Testis (tissue), 2 donors: ENCODE measurements at regions not wholly inside any gene's neighbourhood (a gene's known extent, or its start where the extent isn't known, plus 50 kb on each side); places are given as distances from the start of the nearest gene placed in this dataset.
A peak's percentile ranks its signal among the peaks of the same experiment; 100 is the strongest.
"Not testable (repeated sequence)": the region's sequence is repeated elsewhere in the genome, so short reads cannot be mapped to it uniquely, and the experiment has no call there.

Experiments used
- DNase-seq: peaks from one replicate; pipeline ENCODE4 v3.0.0-alpha.2; 2019
- H3K27ac ChIP-seq, 2 donors: fragments of 200-600 bp; sonication (generic); one replicate each; pipeline ENCODE4 v1.5.1; 2019
- H3K27me3 ChIP-seq: fragments of 200-600 bp; sonication (generic); one replicate; pipeline ENCODE4 v1.5.1; 2019
- H3K36me3 ChIP-seq: fragments of 200-600 bp; sonication (generic); one replicate; pipeline ENCODE4 v1.5.1; 2017; ENCODE audit warnings: low read depth; ENCODE audit errors: missing control alignments
- H3K4me1 ChIP-seq: fragments of 200-600 bp; sonication (generic); one replicate; pipeline ENCODE4 v1.5.1; 2019
- H3K4me3 ChIP-seq, 2 donors: fragments of 200-600 bp; sonication (generic); one replicate each; pipeline ENCODE4 v1.5.1; 2017 to 2019
- H3K9me3 ChIP-seq: fragments of 200-600 bp; sonication (generic); one replicate; pipeline ENCODE4 v1.5.1; 2017
- CTCF ChIP-seq, 3 experiments: fragments of 450-650 bp in 2 of 3; fragments of 200-600 bp in 1 of 3; sonication (generic) in 1 of 3; IDR thresholded peaks; one replicate each; pipeline ENCODE4 v1.5.1; 2016 to 2019; ENCODE audit warnings: antibody characterized with exemption in 3 of 3, mild to moderate bottlenecking in 2 of 3, moderate library complexity in 1 of 3
- POLR2A ChIP-seq: fragments of 450-650 bp; IDR thresholded peaks from one replicate; pipeline ENCODE4 v1.6.1; 2017; ENCODE audit warnings: antibody characterized with exemption, mild to moderate bottlenecking, moderate library complexity
- WGBS, 2 donors: methylation state at CpG; one replicate each; pipeline ENCODE4 v1.1.5; 2018; 5-methylcytosine and 5-hydroxymethylcytosine counted together
- intact Hi-C: fragments of 100-400 bp; cut with DNase I; formaldehyde crosslinking; loops from one replicate; pipeline ENCODE4 v1.15.1; 2023; ENCODE audit warnings: low total_unique reads

GRCh38 chr10:10755490-10755889 lies 262.2 kb upstream of the CELF2 start:
- Histone ChIP-seq H3K9me3 (no peaks in the 10 kb centered on the region), H3K27ac (no peak overlapping the region), H3K27me3 (no peaks in the 10 kb centered on the region), H3K4me1 (no peaks in the 10 kb centered on the region), H3K36me3 (no peaks in the 10 kb centered on the region), H3K4me3 (peak overlapping the region in 1 of 2 donors; percentile 47)
- DNase-seq = no peak
- intact Hi-C loops = no loop called here
- WGBS, 2 donors = 55 to 76% methylated on average over 9 of the region's 9 CpGs
- TF ChIP-seq POLR2A = no peak
- no peak for TF ChIP-seq CTCF (IDR thresholded peaks at IDR 0.05)

GRCh38 chr10:10758306-10758705 lies 259.4 kb upstream of the CELF2 start:
- no peak for DNase-seq
- no peaks in the 10 kb centered on the region for H3K27me3 ChIP-seq
- H3K36me3 ChIP-seq = no peaks in the 10 kb centered on the region
- H3K4me3 ChIP-seq = no peak overlapping the region
- H3K4me1 ChIP-seq = no peaks in the 10 kb centered on the region
- TF ChIP-seq POLR2A = no peak
- no peak for TF ChIP-seq CTCF (IDR thresholded peaks at IDR 0.05)
- WGBS, 2 donors = 79 to 84% methylated on average over 4 of the region's 4 CpGs
- no peaks in the 10 kb centered on the region for H3K9me3 ChIP-seq
- no peak overlapping the region for H3K27ac ChIP-seq
- intact Hi-C loops = no loop called here

- H3K9me3 ChIP-seq, H3K27ac ChIP-seq, H3K4me1 ChIP-seq, H3K4me3 ChIP-seq, H3K27me3 ChIP-seq, intact Hi-C loops, DNase-seq, H3K36me3 ChIP-seq: not testable (repeated sequence)
- WGBS, 2 donors = 91 to 92% methylated on average over 7 of the region's 7 CpGs
Measured at GRCh38 chr10:10759806-10760205, 257.9 kb upstream of the CELF2 start.

- Histone ChIP-seq H3K4me3 (no peak overlapping the region), H3K4me1 (no peaks in the 10 kb centered on the region), H3K27me3 (no peaks in the 10 kb centered on the region), H3K9me3 (no peaks in the 10 kb centered on the region), H3K27ac (no peak overlapping the region), H3K36me3 (no peaks in the 10 kb centered on the region)
- 83 to 89% methylated on average over 7 of the region's 7 CpGs for WGBS, 2 donors
- intact Hi-C loops = no loop called here
- no peak for DNase-seq
- TF ChIP-seq CTCF (IDR thresholded peaks at IDR 0.05) = no peak
- TF ChIP-seq POLR2A = no peak
Measured at GRCh38 chr10:10765017-10765416, 252.7 kb upstream of the CELF2 start.

GRCh38 chr10:10772411-10772810 lies 245.3 kb upstream of the CELF2 start:
- Histone ChIP-seq H3K9me3 (no peaks in the 10 kb centered on the region), H3K4me1 (no peaks in the 10 kb centered on the region), H3K36me3 (no peaks in the 10 kb centered on the region), H3K4me3 (no peak overlapping the region), H3K27ac (no peak overlapping the region), H3K27me3 (no peaks in the 10 kb centered on the region)
- TF ChIP-seq POLR2A (no peak), CTCF (IDR thresholded peaks at IDR 0.05) (no peak)
- WGBS, 2 donors = 93 to 95% methylated on average over 3 of the region's 3 CpGs
- intact Hi-C loops = no loop called here
- no peak for DNase-seq
